Panc1 (cell line): ENCODE measurements at regions not wholly inside any gene's neighbourhood (a gene's known extent, or its start where the extent isn't known, plus 50 kb on each side); places are given as distances from the start of the nearest gene placed in this dataset.
"Not testable (repeated sequence)": the region's sequence is repeated elsewhere in the genome, so short reads cannot be mapped to it uniquely, and the experiment has no call there.

Experiments used
- ATAC-seq: fragments of 200-7000 bp; cut with Tn5 transposase; 2 replicates; pipeline ENCODE4 v1.9.1; 2020; ENCODE audit warnings: mild to moderate bottlenecking, moderate library complexity
- BruUV-seq: library from RNA; stranded (reverse); fragments of 400-500 nt; replicated peaks from 2 replicates; lab custom pipeline; 2021; lab: Mats Ljungman, UMichigan
- CTCF ChIA-PET: fragments of 300-600 bp; sonication (Branson Sonifier 250); formaldehyde crosslinking; loops from one replicate; lab custom pipeline; 2022; ENCODE audit warnings: antibody characterized with exemption; lab: Charles Lee
- POLR2A ChIA-PET: fragments of 300-600 bp; sonication (Branson Sonifier 250); formaldehyde crosslinking; loops from one replicate; lab custom pipeline; 2022; ENCODE audit warnings: antibody characterized with exemption; lab: Charles Lee
- DNase-seq: peaks from one replicate; pipeline ENCODE4 v3.0.0-alpha.2; 2010; ENCODE audit warnings: low read depth, low spot score
- H3K27ac ChIP-seq: 2 replicates; pipeline ENCODE4 v1.5.1; 2011; ENCODE audit warnings: mild to moderate bottlenecking, low read length, inconsistent platforms
- H3K27me3 ChIP-seq: fragments of 200-500 bp; sonication (Bioruptor generic); 2 replicates; pipeline ENCODE4 v1.6.0; 2014; ENCODE audit warnings: low read length, inconsistent platforms; ENCODE audit not compliant: control insufficient read depth, insufficient read depth
- H3K36me3 ChIP-seq: fragments of 200-500 bp; sonication (Bioruptor generic); 2 replicates; pipeline ENCODE4 v1.5.1; 2014; ENCODE audit warnings: inconsistent platforms, mild to moderate bottlenecking, low read length, moderate library complexity; ENCODE audit not compliant: control insufficient read depth, insufficient read depth
- H3K4me1 ChIP-seq: 2 replicates; pipeline ENCODE4 v1.5.1; 2011; ENCODE audit warnings: inconsistent platforms, mild to moderate bottlenecking, low read length, moderate library complexity; ENCODE audit not compliant: control insufficient read depth, insufficient read depth
- H3K4me3 ChIP-seq, 2 experiments: 2 replicates each; pipeline ENCODE4 v1.5.1; 2011 to 2012; ENCODE audit warnings: low read depth in 2 of 2, low read length in 2 of 2, mild to moderate bottlenecking in 2 of 2, inconsistent platforms in 1 of 2, moderate library complexity in 1 of 2
- H3K9me3 ChIP-seq: fragments of 200-500 bp; sonication (Bioruptor generic); 2 replicates; pipeline ENCODE4 v1.5.1; 2014; ENCODE audit warnings: low read depth, mild to moderate bottlenecking, inconsistent platforms, low read length, moderate library complexity; ENCODE audit not compliant: control insufficient read depth, insufficient read depth
- CTCF ChIP-seq: fragments of 450-650 bp; IDR thresholded peaks from 2 replicates; pipeline ENCODE4 v1.5.1; 2017; ENCODE audit warnings: mild to moderate bottlenecking
- POLR2AphosphoS5 ChIP-seq: IDR thresholded peaks from 2 replicates; pipeline ENCODE4 v1.6.1; 2012; ENCODE audit warnings: mild to moderate bottlenecking, low read depth, low read length, moderate library complexity
- REST ChIP-seq, 2 experiments: IDR thresholded peaks; 2 replicates each; pipeline ENCODE4 v1.6.1; 2011 to 2012; ENCODE audit warnings: low read depth in 2 of 2, control low read depth in 1 of 2, low read length in 1 of 2, mild to moderate bottlenecking in 1 of 2, moderate library complexity in 1 of 2; ENCODE audit not compliant: insufficient read depth in 1 of 2
- SIN3A ChIP-seq: IDR thresholded peaks from 2 replicates; pipeline ENCODE4 v1.6.1; 2012; ENCODE audit warnings: low read depth, mild to moderate bottlenecking, low read length, moderate library complexity, borderline replicate concordance; ENCODE audit not compliant: insufficient read depth
- TCF7L2 ChIP-seq: IDR thresholded peaks from 2 replicates; pipeline ENCODE4 v1.6.1; 2011; ENCODE audit warnings: mild to moderate bottlenecking, low read depth, low read length, inconsistent platforms
- in situ Hi-C: cut with HindIII; loops from 2 replicates; pipeline ENCODE4 v1.10.0; 2016; ENCODE audit warnings: low sequenced_read_pairs, low pct_unique_long_range_greater_than_20kb
- intact Hi-C: fragments of 100-400 bp; cut with micrococcal nuclease; formaldehyde crosslinking; loops from one replicate; pipeline ENCODE4 v1.10.0; 2022; ENCODE audit not compliant: unreplicated experiment

- H3K9me3 ChIP-seq: no peaks in the 10 kb centered on the region
- no peaks in the 10 kb centered on the region for H3K36me3 ChIP-seq
- ATAC-seq (no peak), DNase-seq (no peak)
- ChIA-PET CTCF (no interaction called here), POLR2A (interaction anchor here (0.6 kb wide), 1 partner anchor 145 kb away, joined by 16 read pairs; no protein-coding TSS in a partner anchor)
- intact Hi-C loops: no loop called here
- no peaks in the 10 kb centered on the region for H3K4me1 ChIP-seq
- H3K27ac ChIP-seq: no peak overlapping the region
- no TSS peak for BruUV-seq
- no peak for TF ChIP-seq TCF7L2
- in situ Hi-C loops: no loop called here
- no peaks in the 10 kb centered on the region for H3K27me3 ChIP-seq
- no peak overlapping the region for H3K4me3 ChIP-seq
These were observed 50.4 kb downstream of the KATNIP start for GRCh38 chr16:27600381-27600780.

GRCh38 chr16:27602103-27602502 is 52.2 kb downstream of the KATNIP start:
- ATAC-seq (0 out of 2 replicates have a peak, but pooled peaks have one; percentile 32), DNase-seq (no peak)
- BruUV-seq: no TSS peak
- POLR2A ChIA-PET: no interaction called here
- H3K36me3 ChIP-seq: no peaks in the 10 kb centered on the region
- intact Hi-C loops (no loop called here), in situ Hi-C loops (no loop called here)
- H3K4me1 ChIP-seq: no peaks in the 10 kb centered on the region
- no peaks in the 10 kb centered on the region for H3K27me3 ChIP-seq
- H3K4me3 ChIP-seq: no peak overlapping the region
- H3K9me3 ChIP-seq: no peaks in the 10 kb centered on the region
- CTCF ChIA-PET: no interaction called here
- TF ChIP-seq SIN3A (no peak), CTCF (no peak), REST (IDR thresholded peaks at IDR 0.05; ENCODE audit: insufficient read depth in 1 of 2, low read depth in 2 of 2, low read length in 1 of 2) (no peak), TCF7L2 (no peak), POLR2AphosphoS5 (no peak)
- H3K27ac ChIP-seq: no peak overlapping the region

- POLR2A ChIA-PET, intact Hi-C loops, BruUV-seq, CTCF ChIA-PET, H3K27me3 ChIP-seq, H3K4me3 ChIP-seq, in situ Hi-C loops, H3K27ac ChIP-seq, H3K9me3 ChIP-seq, H3K4me1 ChIP-seq, H3K36me3 ChIP-seq: not testable (repeated sequence)
- peak; percentile 87 for TF ChIP-seq CTCF
- DNase-seq (peak; percentile 35), ATAC-seq (peak; percentile 78)
These were observed 55.7 kb downstream of the KATNIP start for GRCh38 chr16:27605500-27606106.
